Vagina (tissue), 2 donors: ENCODE measurements at regions not wholly inside any gene's neighbourhood (a gene's known extent, or its start where the extent isn't known, plus 50 kb on each side); places are given as distances from the start of the nearest gene placed in this dataset.
"Not testable (repeated sequence)": the region's sequence is repeated elsewhere in the genome, so short reads cannot be mapped to it uniquely, and the experiment has no call there.

ENCODE experiments used
- DNase-seq, 2 donors: peaks; one replicate each; pipeline ENCODE4 v3.0.0-alpha.2; 2017; ENCODE audit errors: extremely low spot score in 2 of 2
- H3K27ac ChIP-seq: fragments of 200-600 bp; sonication (generic); one replicate; pipeline ENCODE4 v1.5.1; 2019
- H3K27me3 ChIP-seq: fragments of 200-600 bp; sonication (generic); one replicate; pipeline ENCODE4 v1.5.1; 2019
- H3K36me3 ChIP-seq, 2 donors: fragments of 200-600 bp; sonication (generic); one replicate each; pipeline ENCODE4 v1.5.1; 2017 to 2019
- H3K4me1 ChIP-seq: fragments of 200-600 bp; sonication (generic); one replicate; pipeline ENCODE4 v1.5.1; 2019
- H3K4me3 ChIP-seq, 2 donors: fragments of 200-600 bp; sonication (generic); 1 replicate in 1 of 2; 2 replicates in 1 of 2; pipeline ENCODE4 v1.5.1; 2016 to 2019
- H3K9me3 ChIP-seq: fragments of 200-600 bp; sonication (generic); one replicate; pipeline ENCODE4 v1.5.1; 2019
- POLR2A ChIP-seq, 2 donors: fragments of 450-650 bp; IDR thresholded peaks; one replicate each; pipeline ENCODE4 v1.6.1; 2017; ENCODE audit warnings: antibody characterized with exemption in 2 of 2, mild to moderate bottlenecking in 2 of 2, moderate library complexity in 2 of 2
- POLR2AphosphoS5 ChIP-seq, 2 donors: sonication (generic); formaldehyde crosslinking; IDR thresholded peaks; one replicate each; pipeline ENCODE4 v1.9.0; 2017; ENCODE audit warnings: antibody characterized with exemption in 2 of 2, mild to moderate bottlenecking in 2 of 2, low read depth in 1 of 2; ENCODE audit not compliant: insufficient read depth in 1 of 2
- intact Hi-C: fragments of 100-400 bp; cut with DNase I; formaldehyde crosslinking; loops from one replicate; pipeline ENCODE4 v1.15.1; 2023
- TF ChIP-seq, protein P1 (sequence below), 3 experiments: fragments of 450-650 bp in 2 of 3; fragments of 200-600 bp in 1 of 3; sonication (generic) in 1 of 3; IDR thresholded peaks; one replicate each; pipeline ENCODE4 v1.5.1; 2017 to 2019; ENCODE audit warnings: antibody characterized with exemption in 3 of 3, mild to moderate bottlenecking in 2 of 3, moderate library complexity in 2 of 3

GRCh38 chr1:168468042-168468809 lies 75.6 kb downstream of the XCL2 start:
- no peak overlapping the region for H3K4me3 ChIP-seq
- intact Hi-C loops: no loop called here
- DNase-seq: no peak
- H3K27ac ChIP-seq: no peak overlapping the region
- no peaks in the 10 kb centered on the region for H3K36me3 ChIP-seq
- TF ChIP-seq POLR2A (IDR thresholded peaks at IDR 0.05) (no peak), POLR2AphosphoS5 (IDR thresholded peaks at IDR 0.05; ENCODE audit: insufficient read depth in 1 of 2, low read depth in 1 of 2) (no peak)
- TF ChIP-seq, protein P1, sequence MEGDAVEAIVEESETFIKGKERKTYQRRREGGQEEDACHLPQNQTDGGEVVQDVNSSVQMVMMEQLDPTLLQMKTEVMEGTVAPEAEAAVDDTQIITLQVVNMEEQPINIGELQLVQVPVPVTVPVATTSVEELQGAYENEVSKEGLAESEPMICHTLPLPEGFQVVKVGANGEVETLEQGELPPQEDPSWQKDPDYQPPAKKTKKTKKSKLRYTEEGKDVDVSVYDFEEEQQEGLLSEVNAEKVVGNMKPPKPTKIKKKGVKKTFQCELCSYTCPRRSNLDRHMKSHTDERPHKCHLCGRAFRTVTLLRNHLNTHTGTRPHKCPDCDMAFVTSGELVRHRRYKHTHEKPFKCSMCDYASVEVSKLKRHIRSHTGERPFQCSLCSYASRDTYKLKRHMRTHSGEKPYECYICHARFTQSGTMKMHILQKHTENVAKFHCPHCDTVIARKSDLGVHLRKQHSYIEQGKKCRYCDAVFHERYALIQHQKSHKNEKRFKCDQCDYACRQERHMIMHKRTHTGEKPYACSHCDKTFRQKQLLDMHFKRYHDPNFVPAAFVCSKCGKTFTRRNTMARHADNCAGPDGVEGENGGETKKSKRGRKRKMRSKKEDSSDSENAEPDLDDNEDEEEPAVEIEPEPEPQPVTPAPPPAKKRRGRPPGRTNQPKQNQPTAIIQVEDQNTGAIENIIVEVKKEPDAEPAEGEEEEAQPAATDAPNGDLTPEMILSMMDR (IDR thresholded peaks at IDR 0.05): no peak
- H3K27me3 ChIP-seq: no peaks in the 10 kb centered on the region
- H3K4me1 ChIP-seq: peaks cover 20% of the 10 kb centered on the region
- no peaks in the 10 kb centered on the region for H3K9me3 ChIP-seq

DNA sequence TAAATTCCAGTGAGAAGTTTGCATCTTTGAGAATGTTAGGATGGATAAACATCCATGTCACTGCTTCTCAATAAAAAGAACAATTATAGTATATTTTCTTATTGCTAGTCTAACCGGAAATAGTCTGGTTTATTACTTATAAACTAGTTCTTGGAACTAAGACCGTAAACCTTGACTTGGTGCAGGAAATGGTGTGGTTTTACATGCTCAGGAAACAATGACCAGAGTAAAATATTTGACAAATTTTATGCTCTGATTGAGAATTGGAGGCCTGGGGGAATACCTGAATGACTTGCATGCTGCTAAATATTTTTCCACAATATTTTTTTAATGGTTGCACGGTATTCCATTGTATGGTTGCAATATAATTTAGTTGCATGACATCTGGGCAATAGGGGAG lies 76.3 kb downstream of the XCL2 start:
- intact Hi-C loops: no loop called here
- TF ChIP-seq, protein P1 (IDR thresholded peaks at IDR 0.05): no peak
- TF ChIP-seq POLR2AphosphoS5 (IDR thresholded peaks at IDR 0.05; ENCODE audit: insufficient read depth in 1 of 2, low read depth in 1 of 2) (no peak), POLR2A (IDR thresholded peaks at IDR 0.05) (no peak)
- Histone ChIP-seq H3K27ac (no peak overlapping the region), H3K27me3 (no peaks in the 10 kb centered on the region), H3K36me3 (no peaks in the 10 kb centered on the region), H3K9me3 (no peaks in the 10 kb centered on the region), H3K4me3 (no peak overlapping the region), H3K4me1 (peaks cover 20% of the 10 kb centered on the region)
- no peak for DNase-seq

- Histone ChIP-seq H3K9me3 (no peaks in the 10 kb centered on the region), H3K4me1 (peaks cover 20% of the 10 kb centered on the region), H3K4me3 (no peak overlapping the region), H3K36me3 (no peaks in the 10 kb centered on the region), H3K27me3 (no peaks in the 10 kb centered on the region), H3K27ac (peak overlapping the region; percentile 4)
- no peak for TF ChIP-seq POLR2A (IDR thresholded peaks at IDR 0.05)
- TF ChIP-seq, protein P1 (IDR thresholded peaks at IDR 0.05): no peak
- TF ChIP-seq POLR2AphosphoS5 (IDR thresholded peaks at IDR 0.05; ENCODE audit: insufficient read depth in 1 of 2, low read depth in 1 of 2): no peak
- DNase-seq: no peak
- intact Hi-C loops: no loop called here
These were observed 77.1 kb downstream of the XCL2 start for GRCh38 chr1:168466714-168467131.

DNA sequence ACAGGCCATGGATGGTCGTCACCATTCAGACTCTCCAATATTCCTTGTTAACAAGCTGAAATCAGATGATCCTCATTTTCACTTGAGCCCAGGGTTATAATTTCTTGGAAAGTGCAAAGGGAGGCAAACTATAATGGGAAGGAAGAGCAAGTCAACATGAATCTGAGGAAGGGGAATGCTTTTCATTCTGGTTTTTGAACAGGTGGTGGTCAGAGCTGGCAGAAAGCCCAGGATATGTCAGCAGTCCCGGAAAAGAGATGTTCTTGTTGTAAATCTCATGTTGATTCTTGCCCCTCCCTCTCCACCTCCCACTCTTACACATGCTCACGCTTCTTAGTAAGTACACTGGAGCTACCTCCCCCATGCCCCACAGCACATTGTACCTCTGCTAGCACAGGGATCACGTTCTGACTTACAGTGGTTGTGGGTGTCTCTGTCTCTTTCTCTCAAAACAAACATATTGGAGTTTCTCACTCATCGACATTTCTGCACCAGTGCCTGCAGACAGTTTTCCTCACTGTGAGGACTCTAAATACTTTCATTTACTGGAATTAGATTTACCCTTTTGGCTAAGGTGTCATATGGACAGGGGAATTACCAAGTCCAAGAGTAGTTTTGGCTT lies 77.6 kb downstream of the XCL2 start:
- Histone ChIP-seq H3K27ac (no peak overlapping the region), H3K9me3 (no peaks in the 10 kb centered on the region), H3K4me1 (peaks cover 19% of the 10 kb centered on the region), H3K36me3 (no peaks in the 10 kb centered on the region), H3K27me3 (no peaks in the 10 kb centered on the region), H3K4me3 (no peak overlapping the region)
- intact Hi-C loops: no loop called here
- TF ChIP-seq, protein P1 (IDR thresholded peaks at IDR 0.05): no peak
- TF ChIP-seq POLR2A (IDR thresholded peaks at IDR 0.05): no peak
- no peak for DNase-seq

DNA sequence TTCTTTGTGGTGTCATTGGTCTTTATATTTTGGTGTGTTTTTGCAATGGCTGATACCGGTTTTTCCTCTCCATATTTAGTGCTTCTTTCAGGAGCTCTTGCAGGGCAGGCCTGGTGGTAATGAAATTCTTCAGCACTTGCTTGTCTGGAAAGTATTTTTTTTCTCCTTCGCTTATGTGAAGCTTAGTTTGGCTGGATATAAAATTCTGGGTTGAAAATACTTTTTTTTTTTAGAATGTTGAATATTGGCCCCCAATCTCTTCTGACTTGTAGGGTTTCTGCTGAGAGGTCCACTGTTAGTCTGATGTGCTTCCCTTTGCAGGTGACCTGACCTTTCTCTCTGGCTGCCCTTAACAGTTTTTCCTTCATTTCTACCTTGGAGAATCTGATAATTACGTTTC lies 82.7 kb downstream of the XCL2 start:
- H3K36me3 ChIP-seq, H3K27me3 ChIP-seq, H3K9me3 ChIP-seq, DNase-seq, H3K4me3 ChIP-seq, intact Hi-C loops, H3K27ac ChIP-seq, H3K4me1 ChIP-seq: not testable (repeated sequence)

DNA sequence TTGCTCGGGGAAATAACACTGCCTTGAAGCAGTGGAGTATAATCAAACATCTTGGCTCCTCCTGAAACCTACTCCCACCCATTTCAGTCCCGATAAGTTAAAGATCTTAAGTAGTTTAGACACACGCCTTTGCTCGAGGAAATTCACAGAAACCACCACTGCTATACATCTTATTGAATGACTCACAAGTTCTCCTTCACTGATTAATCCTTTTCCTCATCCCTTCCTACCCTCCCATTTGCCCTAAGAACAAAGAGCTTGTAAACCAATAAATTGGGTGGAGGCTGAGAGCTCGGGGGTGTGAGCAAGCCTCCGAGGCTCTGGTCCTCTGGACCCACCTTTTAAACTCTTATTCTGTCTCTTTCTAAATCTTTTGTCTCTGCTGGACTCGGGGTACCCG lies 86.5 kb downstream of the XCL2 start:
- H3K27me3 ChIP-seq, DNase-seq, H3K27ac ChIP-seq, H3K36me3 ChIP-seq, intact Hi-C loops, H3K4me3 ChIP-seq, H3K4me1 ChIP-seq, H3K9me3 ChIP-seq: not testable (repeated sequence)
